Lower leg skin (tissue), 3 donors: ENCODE measurements at regions not wholly inside any gene's neighbourhood (a gene's known extent, or its start where the extent isn't known, plus 50 kb on each side); places are given as distances from the start of the nearest gene placed in this dataset.

Experiments
- POLR2A ChIP-seq, 2 donors: fragments of 450-650 bp; IDR thresholded peaks; one replicate each; pipeline ENCODE4 v1.6.1; 2016 to 2017; ENCODE audit warnings: antibody characterized with exemption in 2 of 2, mild to moderate bottlenecking in 1 of 2, moderate library complexity in 1 of 2
- TF ChIP-seq, protein P1 (sequence below), 3 donors: fragments of 450-650 bp; IDR thresholded peaks; one replicate each; pipeline ENCODE4 v1.5.1; 2016; ENCODE audit warnings: antibody characterized with exemption in 3 of 3, mild to moderate bottlenecking in 3 of 3, moderate library complexity in 2 of 3

DNA sequence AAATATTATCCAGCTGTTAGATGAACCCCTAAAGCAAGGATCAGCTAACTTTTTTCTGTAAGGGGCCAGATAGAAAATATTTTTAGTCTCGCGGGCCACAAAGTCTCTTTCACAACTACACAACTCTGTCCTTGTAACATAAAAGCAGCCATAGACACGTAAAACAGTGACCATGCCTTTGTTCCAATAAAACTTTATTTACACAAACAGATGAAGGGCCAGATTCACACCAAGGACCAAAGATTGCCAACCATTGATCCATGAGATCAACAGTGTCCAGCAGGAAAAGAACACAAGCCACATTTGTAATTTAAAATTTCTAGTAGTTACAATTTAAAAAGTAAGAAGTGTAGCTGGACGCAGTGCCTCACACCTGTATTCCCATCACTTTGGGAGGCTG is 109.7 kb downstream of the PHETA1 start:
- TF ChIP-seq, protein P1, sequence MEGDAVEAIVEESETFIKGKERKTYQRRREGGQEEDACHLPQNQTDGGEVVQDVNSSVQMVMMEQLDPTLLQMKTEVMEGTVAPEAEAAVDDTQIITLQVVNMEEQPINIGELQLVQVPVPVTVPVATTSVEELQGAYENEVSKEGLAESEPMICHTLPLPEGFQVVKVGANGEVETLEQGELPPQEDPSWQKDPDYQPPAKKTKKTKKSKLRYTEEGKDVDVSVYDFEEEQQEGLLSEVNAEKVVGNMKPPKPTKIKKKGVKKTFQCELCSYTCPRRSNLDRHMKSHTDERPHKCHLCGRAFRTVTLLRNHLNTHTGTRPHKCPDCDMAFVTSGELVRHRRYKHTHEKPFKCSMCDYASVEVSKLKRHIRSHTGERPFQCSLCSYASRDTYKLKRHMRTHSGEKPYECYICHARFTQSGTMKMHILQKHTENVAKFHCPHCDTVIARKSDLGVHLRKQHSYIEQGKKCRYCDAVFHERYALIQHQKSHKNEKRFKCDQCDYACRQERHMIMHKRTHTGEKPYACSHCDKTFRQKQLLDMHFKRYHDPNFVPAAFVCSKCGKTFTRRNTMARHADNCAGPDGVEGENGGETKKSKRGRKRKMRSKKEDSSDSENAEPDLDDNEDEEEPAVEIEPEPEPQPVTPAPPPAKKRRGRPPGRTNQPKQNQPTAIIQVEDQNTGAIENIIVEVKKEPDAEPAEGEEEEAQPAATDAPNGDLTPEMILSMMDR (IDR thresholded peaks at IDR 0.05), result no peak
- no peak for TF ChIP-seq POLR2A (IDR thresholded peaks at IDR 0.05)
